ENCODE measurements at regions not wholly inside any gene's neighbourhood (a gene's known extent, or its start where the extent isn't known, plus 50 kb on each side); places are given as distances from the start of the nearest gene placed in this dataset.

- Histone ChIP-seq H3K4me3 (no peak overlapping the region), H3K36me3 (ENCODE audit: control insufficient read depth, insufficient read depth, low read length) (no peaks in the 10 kb centered on the region), H3K27me3 (ENCODE audit: control insufficient read depth in 2 of 2, insufficient read depth in 2 of 2, low read length in 2 of 2) (no peaks in the 10 kb centered on the region), H3K4me2 (ENCODE audit: insufficient read depth, low read length) (no peak overlapping the region), H2AFZ (ENCODE audit: low read depth, low read length) (peak overlapping the region; percentile 54; the same call in 1 of the 2 replicates), H3K9me3 (replicated peaks; ENCODE audit: control insufficient read depth, insufficient read depth, low read depth, low read length) (no peaks in the 10 kb centered on the region), H3K79me2 (ENCODE audit: control insufficient read depth, insufficient read depth, low read length) (no peaks in the 10 kb centered on the region), H3K27ac (ENCODE audit: extremely low read depth, low read depth, low read length) (no peak overlapping the region), H3K9me1 (ENCODE audit: control insufficient read depth, insufficient read depth, low read length) (no peaks in the 10 kb centered on the region), H3K9ac (ENCODE audit: insufficient read depth in 1 of 2, low read depth in 2 of 2, low read length in 2 of 2) (no peak overlapping the region), H4K20me1 (replicated peaks; ENCODE audit: control insufficient read depth, insufficient read depth, low read length) (no peaks in the 10 kb centered on the region), H3K4me1 (replicated peaks in 1 of 2; ENCODE audit: control insufficient read depth in 2 of 2, insufficient read depth in 2 of 2, low read length in 2 of 2) (peaks cover 0 to 12% of the 10 kb centered on the region in 2 experiments; a peak in 2 of 5 replicates)
- in situ Hi-C loops (cut with MboI) (no loop called here), intact Hi-C loops (cut with micrococcal nuclease) (no loop called here)
- TF ChIP-seq MYC (IDR thresholded peaks at IDR 0.05; ENCODE audit: low read depth, low read length) (no peak), MYC (CRISPR knock-in tag; IDR thresholded peaks at IDR 0.05; ENCODE audit: borderline replicate concordance, low read depth) (no peak), ILK (tag; IDR thresholded peaks at IDR 0.05; ENCODE audit: borderline replicate concordance, low read depth) (no peak), NR2C1 (IDR thresholded peaks at IDR 0.05) (no peak), NR2C1 (tag; IDR thresholded peaks at IDR 0.05) (no peak), ZNF668 (CRISPR knock-in tag; IDR thresholded peaks at IDR 0.05) (no peak), RBFOX2 (IDR thresholded peaks at IDR 0.05; ENCODE audit: low read depth, low read length) (no peak), RFX1 (IDR thresholded peaks at IDR 0.05) (no peak), PHF20 (IDR thresholded peaks at IDR 0.05; ENCODE audit: partially characterized antibody) (no peak), YY1 (IDR thresholded peaks at IDR 0.05; ENCODE audit: borderline replicate concordance in 1 of 3, control insufficient read depth in 1 of 3, extremely low read depth in 1 of 3, insufficient read depth in 3 of 3, insufficient read length in 1 of 3, insufficient replicate concordance in 2 of 3, low read depth in 1 of 3, low read length in 2 of 3) (no peak), SMARCA5 (IDR thresholded peaks at IDR 0.05) (no peak), CGGBP1 (CRISPR knock-in tag; IDR thresholded peaks at IDR 0.05) (no peak), ELF1 (tag; IDR thresholded peaks at IDR 0.05) (no peak), MAFF (IDR thresholded peaks at IDR 0.05; ENCODE audit: low read length) (no peak), ZNF239 (CRISPR knock-in tag; IDR thresholded peaks at IDR 0.05) (no peak), ZNF609 (CRISPR knock-in tag; IDR thresholded peaks at IDR 0.05; ENCODE audit: borderline replicate concordance) (no peak), ZFPM2 (CRISPR knock-in tag; IDR thresholded peaks at IDR 0.05) (no peak)
- TF ChIP-seq, protein P1, sequence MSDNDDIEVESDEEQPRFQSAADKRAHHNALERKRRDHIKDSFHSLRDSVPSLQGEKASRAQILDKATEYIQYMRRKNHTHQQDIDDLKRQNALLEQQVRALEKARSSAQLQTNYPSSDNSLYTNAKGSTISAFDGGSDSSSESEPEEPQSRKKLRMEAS (CRISPR knock-in tag; IDR thresholded peaks at IDR 0.05): no peak
- ATAC-seq (no peak), DNase-seq (ENCODE audit: extremely low read depth in 1 of 4, low spot score in 3 of 4) (no peak), FAIRE-seq (no peak)
- CTCF ChIA-PET (ENCODE audit: low intra/inter-chr PET ratio): no interaction called here
- POLR2A ChIA-PET: interaction anchor here (0.6 kb wide), 1 partner anchor 23 kb away, joined by 3 read pairs; no protein-coding TSS in a partner anchor
- 60% methylated on average over 2 of the region's 2 CpGs for WGBS (ENCODE audit: insufficient coverage, low coverage, missing lambda C conversion rate)
- BruUV-seq (replicated peaks): no TSS peak
These were observed 54.1 kb upstream of the ALDH1A1 start for GRCh38 chr9:73006986-73007385.
